Immature natural killer cell (primary cell): ENCODE measurements at regions not wholly inside any gene's neighbourhood (a gene's known extent, or its start where the extent isn't known, plus 50 kb on each side); places are given as distances from the start of the nearest gene placed in this dataset.

Source experiments
- DNase-seq, 3 donors: peaks; one replicate each; pipeline ENCODE4 v3.0.0; 2022; ENCODE audit warnings: mixed read lengths in 1 of 3
- H3K27ac Mint-ChIP-seq, 6 donors: one replicate each; pipeline ENCODE4 v1.8.0; 2020; ENCODE audit warnings: mixed read lengths in 6 of 6, mild to moderate bottlenecking in 5 of 6, inconsistent platforms in 4 of 6, moderate library complexity in 3 of 6
- H3K27me3 Mint-ChIP-seq, 3 donors: one replicate each; pipeline ENCODE4 v1.8.0; 2020 to 2021; ENCODE audit warnings: low read depth in 3 of 3, mild to moderate bottlenecking in 3 of 3, mixed read lengths in 3 of 3, moderate library complexity in 3 of 3, inconsistent platforms in 1 of 3
- H3K36me3 Mint-ChIP-seq, 3 donors: one replicate each; pipeline ENCODE4 v1.8.0; 2020; ENCODE audit warnings: mixed read lengths in 3 of 3, inconsistent platforms in 2 of 3, mild to moderate bottlenecking in 2 of 3
- H3K4me1 Mint-ChIP-seq, 2 donors: one replicate each; pipeline ENCODE4 v1.8.0; 2020; ENCODE audit warnings: inconsistent platforms in 2 of 2, mild to moderate bottlenecking in 2 of 2, mixed read lengths in 2 of 2, moderate library complexity in 1 of 2
- H3K4me3 Mint-ChIP-seq, 5 donors: one replicate each; pipeline ENCODE4 v1.8.0; 2020; ENCODE audit warnings: mild to moderate bottlenecking in 5 of 5, mixed read lengths in 5 of 5, inconsistent platforms in 3 of 5, moderate library complexity in 3 of 5
- H3K9me3 Mint-ChIP-seq, 6 donors: one replicate each; pipeline ENCODE4 v1.8.0; 2020; ENCODE audit warnings: mild to moderate bottlenecking in 6 of 6, mixed read lengths in 6 of 6, inconsistent platforms in 4 of 6, moderate library complexity in 3 of 6

DNA sequence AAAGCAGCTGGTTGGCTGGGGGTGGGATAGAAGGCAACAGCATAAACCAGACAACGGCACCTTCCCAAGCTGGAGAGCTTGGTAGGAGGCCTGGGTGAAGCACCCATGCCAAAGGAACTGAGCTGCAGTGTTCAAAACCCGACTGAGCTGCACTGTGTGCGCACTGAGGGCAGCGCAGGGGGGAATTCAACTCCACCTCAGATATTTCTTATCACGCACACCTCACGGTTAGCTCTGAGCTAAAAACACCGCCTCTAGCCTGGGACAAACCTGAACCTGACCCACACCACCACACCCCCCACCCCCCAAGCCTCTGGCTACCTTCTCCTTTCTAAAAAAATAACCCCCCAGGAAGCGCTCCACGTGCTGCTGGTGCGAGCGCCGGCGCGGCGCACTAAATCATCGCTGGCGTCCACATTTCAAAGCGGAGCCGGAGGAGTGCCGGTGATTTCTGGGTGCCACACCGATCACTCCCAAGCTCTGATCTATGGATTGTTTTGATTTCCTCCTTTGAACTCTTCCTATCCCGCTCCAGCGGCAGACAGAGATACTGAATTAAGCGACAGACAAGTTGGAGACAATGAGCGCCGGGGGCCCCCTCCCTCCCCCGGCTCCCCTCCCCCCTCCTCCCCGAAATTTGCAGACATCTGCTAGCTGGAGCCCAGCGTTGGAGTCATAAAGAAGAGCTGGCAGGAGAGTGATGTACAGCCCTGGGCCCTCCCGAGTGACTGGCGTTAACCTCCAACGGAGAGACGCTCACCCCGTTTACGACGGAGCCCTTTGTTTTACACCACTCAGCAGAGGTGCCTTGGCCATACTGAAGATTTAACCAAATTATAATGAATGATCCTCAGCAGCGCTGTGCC lies 85.0 kb downstream of the NOG start:
- Mint-ChIP-seq H3K36me3 (no peaks in the 10 kb centered on the region), H3K27me3 (peaks cover 23 to 46% (median 35%) of the 10 kb centered on the region in 3 donors), H3K9me3 (no peaks in the 10 kb centered on the region), H3K4me3 (peak overlapping the region in 3 of 5 donors; percentile 38 to 67 (median 52)), H3K4me1 (peaks cover 30 to 32% of the 10 kb centered on the region in 2 donors), H3K27ac (no peak overlapping the region)
- DNase-seq: no peak

DNA sequence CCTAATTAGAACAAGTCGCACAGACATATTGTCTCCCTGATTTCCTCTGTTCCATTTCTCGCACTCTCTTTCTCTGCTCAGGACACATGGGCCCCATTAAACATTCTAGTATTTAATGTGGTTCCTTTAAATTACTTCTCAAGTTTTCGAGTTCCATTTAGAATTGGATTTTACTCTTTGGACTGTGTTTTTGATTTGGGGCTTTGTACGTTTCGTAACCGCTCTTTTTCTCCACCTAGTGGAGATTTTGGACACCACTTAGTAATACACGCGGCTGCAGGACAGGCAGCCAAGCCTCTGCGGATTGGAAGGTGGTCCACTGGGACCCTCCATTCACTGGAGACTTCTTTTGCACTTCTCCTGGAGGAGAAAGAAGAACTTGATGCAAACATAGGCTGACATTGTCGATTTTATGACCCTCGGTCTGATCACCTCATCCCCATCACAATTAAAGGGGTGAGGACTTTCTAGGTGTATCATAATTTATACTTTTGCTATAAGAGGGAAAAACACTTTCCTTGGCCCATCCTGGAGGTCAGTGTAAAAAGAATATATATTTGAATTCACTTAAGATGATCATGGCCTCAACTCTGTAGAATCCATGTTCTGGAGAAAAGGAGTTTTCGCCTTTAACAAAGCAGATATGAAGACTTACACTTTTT lies 85.7 kb downstream of the NOG start:
- Mint-ChIP-seq H3K27ac (no peak overlapping the region), H3K4me1 (peaks cover 31 to 35% of the 10 kb centered on the region in 2 donors)

DNA sequence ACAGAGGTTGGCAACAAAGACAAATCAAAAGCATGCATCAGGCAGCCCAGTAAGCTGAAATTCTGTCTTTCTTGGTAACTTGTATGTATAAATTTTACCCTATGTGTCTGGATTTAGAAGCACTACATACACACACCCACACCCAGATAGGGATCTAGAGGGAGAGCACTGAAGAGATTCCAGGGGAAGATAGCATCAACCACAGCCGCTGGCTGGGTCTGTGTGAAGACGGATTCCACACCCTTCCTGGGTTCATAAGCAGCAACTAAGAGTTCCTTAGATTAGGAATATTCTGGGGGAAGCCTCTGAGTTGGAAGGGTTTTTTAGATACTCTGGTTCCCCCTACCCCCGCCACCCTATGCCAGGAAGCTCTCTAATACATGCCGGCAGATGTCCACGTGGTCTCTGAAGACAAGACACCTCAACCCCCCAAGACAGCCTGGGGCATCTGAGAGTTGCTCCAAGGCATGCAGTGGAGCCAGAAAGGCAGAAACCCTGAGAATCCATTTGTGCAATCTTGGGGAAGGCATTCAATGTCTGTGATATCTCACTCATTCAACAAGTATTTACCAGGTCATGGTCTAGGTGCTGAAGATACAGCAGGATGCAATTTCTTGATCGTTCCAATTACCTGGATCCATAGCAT lies 86.4 kb downstream of the NOG start:
- Mint-ChIP-seq H3K27ac (no peak overlapping the region), H3K4me3 (peak overlapping the region in 1 of 5 donors; percentile 18), H3K36me3 (no peaks in the 10 kb centered on the region), H3K9me3 (no peaks in the 10 kb centered on the region), H3K27me3 (peaks cover 31 to 46% (median 37%) of the 10 kb centered on the region in 3 donors), H3K4me1 (peaks cover 31 to 35% of the 10 kb centered on the region in 2 donors)
- no peak for DNase-seq

More for the DNA sequence above, 85.7 kb downstream of the NOG start:
- DNase-seq: peak; percentile 14 to 21 (median 18)
- Mint-ChIP-seq H3K4me3 (peak overlapping the region in 4 of 5 donors; percentile 38 to 67 (median 48)), H3K9me3 (no peaks in the 10 kb centered on the region), H3K27me3 (peaks cover 29 to 51% (median 41%) of the 10 kb centered on the region in 3 donors), H3K36me3 (no peaks in the 10 kb centered on the region)

DNA sequence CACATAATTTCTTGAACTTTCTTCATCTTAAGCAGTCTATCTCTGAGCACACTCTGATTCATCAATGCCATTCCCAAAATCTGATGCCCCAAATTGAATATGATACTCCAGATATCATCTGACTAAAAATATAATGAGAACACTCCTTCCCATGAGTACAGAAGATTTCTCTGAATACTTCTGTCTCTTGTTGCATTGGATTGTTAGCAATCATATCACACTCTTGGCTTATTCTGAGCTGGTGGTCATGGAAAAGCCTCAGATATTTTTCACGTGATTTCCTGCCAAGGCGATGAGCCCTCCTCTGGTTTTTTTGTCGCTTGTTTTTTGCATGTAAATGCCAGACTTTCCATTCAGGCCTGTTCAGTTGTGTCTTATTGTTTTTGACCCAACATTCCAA lies 87.2 kb downstream of the NOG start:
- H3K27me3 Mint-ChIP-seq: peaks cover 31 to 41% (median 35%) of the 10 kb centered on the region in 3 donors

DNA sequence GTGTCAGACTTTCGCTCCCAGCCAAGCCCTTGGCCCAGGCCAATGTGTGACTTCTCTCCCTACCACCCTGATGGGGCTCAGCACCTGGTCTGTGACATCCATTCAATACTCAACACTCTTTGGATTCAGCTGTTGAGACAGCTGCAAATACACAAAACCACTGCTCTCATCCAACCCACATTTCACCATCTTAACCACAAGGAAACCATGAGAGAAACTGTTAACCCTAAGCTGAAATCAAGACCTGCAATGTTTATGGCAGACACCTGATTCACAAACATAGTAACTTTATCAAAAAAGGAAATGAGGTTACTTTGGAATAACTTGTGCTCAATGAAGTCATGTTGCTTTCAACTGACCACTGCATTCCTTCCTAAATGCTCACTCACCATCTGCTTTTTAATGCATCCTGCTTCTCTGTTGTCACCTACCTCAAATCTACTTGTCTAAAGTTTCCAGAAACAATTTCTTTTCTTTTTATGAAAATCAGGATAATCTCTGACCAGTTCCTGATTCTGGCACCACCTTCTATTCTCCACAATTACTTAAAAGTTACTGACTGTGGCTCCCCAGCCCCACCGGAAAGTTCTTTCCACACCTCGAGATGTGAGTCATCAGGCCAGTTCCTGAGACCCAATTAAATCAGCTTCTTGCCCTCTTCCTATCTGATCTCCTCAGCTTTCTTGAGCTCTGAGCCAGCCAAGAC lies 88.2 kb downstream of the NOG start:
- no peaks in the 10 kb centered on the region for H3K36me3 Mint-ChIP-seq
- peaks cover 20% of the 10 kb centered on the region in 2 donors for H3K4me1 Mint-ChIP-seq
- peaks cover 34 to 36% (median 36%) of the 10 kb centered on the region in 3 donors for H3K27me3 Mint-ChIP-seq
- no peaks in the 10 kb centered on the region for H3K9me3 Mint-ChIP-seq
- H3K4me3 Mint-ChIP-seq: no peak overlapping the region
- peak; percentile 60 to 67 (median 66) for DNase-seq
- H3K27ac Mint-ChIP-seq: no peak overlapping the region

More for the DNA sequence above, 87.2 kb downstream of the NOG start:
- Mint-ChIP-seq H3K4me3 (peak overlapping the region in 1 of 5 donors; percentile 10), H3K36me3 (no peaks in the 10 kb centered on the region), H3K9me3 (no peaks in the 10 kb centered on the region), H3K4me1 (peaks cover 28 to 30% of the 10 kb centered on the region in 2 donors), H3K27ac (peak overlapping the region in 1 of 6 donors; percentile 6)
- peak; percentile 15 to 37 (median 16) for DNase-seq

DNA sequence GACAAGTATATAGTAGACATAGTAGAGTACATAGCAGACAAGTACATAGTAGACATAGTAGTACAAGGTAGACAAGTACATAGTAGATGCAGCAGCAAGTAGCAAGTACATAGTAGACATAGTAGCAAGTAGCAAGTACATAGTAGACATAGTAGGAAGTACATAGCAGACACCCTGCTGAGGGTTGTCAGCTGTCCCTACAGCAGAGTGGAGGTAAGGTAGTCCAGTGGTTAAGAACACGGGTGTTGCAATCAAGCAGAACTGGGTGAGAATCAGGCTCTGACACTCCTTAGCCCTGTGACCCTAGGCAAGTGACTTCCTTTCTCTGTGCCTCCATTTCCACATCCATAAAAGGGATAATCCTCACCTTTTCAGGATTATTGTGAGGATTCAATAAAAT lies 94.7 kb downstream of the NOG start:
- Mint-ChIP-seq H3K9me3 (peaks cover 0 to 4% (median 0%) of the 10 kb centered on the region in 6 donors), H3K4me3 (no peak overlapping the region), H3K4me1 (peaks cover 4 to 6% of the 10 kb centered on the region in 2 donors), H3K36me3 (no peaks in the 10 kb centered on the region), H3K27ac (no peak overlapping the region), H3K27me3 (peaks cover 20 to 42% (median 36%) of the 10 kb centered on the region in 3 donors)
- no peak for DNase-seq

DNA sequence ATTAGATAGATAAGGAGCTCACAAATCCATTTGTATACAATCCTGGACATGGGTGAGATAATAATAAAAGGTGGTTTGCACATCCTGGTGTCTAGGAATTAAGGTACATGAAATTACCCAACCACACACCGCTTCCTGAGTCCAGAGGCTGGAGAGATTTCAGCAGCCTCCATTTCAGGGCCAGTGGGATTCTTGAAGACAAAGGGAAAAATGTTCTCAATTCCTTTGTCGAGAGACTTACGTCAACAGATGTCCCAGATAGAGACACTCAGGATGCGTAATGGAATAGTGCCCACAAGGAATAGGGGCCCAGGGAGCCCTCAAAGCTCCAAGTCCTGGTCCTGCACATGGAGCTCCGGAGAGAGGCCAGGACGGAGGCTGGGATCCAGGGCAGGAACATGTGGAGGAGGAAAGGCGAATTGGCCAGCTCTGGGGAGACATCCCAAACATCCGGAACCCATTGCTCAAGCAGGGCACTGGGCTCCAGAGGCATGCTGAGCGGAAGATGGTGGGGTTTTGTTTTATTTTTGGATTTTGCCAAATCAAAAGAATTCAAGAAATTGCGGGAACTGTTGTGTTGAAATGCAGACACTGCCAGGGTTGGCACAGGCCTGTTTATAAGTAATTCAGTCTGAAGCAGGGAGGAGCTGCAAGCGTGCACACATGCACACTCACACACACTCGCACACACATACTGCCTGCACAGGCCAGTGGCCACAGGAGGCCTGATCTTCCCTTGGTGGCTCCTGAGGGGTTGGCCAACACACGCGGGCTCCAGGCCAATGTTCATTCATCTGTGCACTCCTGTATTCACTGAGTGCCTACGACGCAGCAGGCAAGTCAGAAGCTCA lies 97.2 kb downstream of the NOG start:
- H3K27me3 Mint-ChIP-seq: peaks cover 12 to 48% (median 32%) of the 10 kb centered on the region in 3 donors
- no peak overlapping the region for H3K4me3 Mint-ChIP-seq
- no peak for DNase-seq
- H3K9me3 Mint-ChIP-seq: peaks cover 0 to 4% (median 0%) of the 10 kb centered on the region in 6 donors
- no peak overlapping the region for H3K27ac Mint-ChIP-seq
- H3K4me1 Mint-ChIP-seq: no peaks in the 10 kb centered on the region
- H3K36me3 Mint-ChIP-seq: no peaks in the 10 kb centered on the region

DNA sequence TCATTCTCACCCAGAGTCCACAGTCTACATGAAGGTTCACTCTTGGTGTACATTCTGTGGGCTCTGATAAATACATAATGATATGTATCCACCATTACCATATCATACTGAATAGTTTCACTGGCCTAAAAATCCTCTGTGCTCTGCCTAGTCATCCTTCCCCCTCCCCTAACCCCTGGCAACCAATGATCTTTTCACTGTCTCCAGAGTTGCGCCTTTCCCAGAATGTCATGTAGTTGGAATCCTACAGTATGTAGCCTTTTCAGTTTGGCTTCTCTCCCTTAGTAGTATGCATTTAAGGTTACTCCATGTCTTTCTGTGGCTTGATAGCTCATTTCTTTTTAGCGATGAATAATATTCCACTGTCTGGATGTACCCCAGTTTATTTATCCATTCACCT lies 101.3 kb downstream of the NOG start:
- H3K27ac Mint-ChIP-seq: no peak overlapping the region
- peaks cover 0 to 2% (median 0%) of the 10 kb centered on the region in 6 donors for H3K9me3 Mint-ChIP-seq
- no peak overlapping the region for H3K4me3 Mint-ChIP-seq
- H3K36me3 Mint-ChIP-seq: no peaks in the 10 kb centered on the region
- H3K27me3 Mint-ChIP-seq: peaks cover 9 to 35% (median 20%) of the 10 kb centered on the region in 3 donors
- no peak for DNase-seq
- no peaks in the 10 kb centered on the region for H3K4me1 Mint-ChIP-seq

DNA sequence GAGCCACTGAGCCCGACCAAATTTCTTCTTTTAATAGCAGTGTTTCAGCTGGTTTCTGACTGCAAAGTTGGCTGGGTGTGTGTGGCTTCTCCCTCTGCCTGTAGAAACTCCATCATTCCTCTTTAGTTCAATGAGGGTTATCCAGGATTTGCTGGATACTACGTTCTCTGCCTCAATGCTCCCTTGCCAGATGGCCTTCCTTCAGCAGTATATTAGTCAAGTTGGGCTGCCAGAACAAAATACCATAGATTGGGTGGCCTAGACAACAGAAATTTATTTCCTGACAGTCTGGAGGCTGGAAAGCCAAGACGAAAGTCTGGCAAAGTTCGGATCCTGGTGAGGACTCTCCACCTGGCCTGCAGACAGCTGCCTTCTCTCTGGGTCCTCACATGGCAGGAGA lies 103.7 kb downstream of the NOG start:
- DNase-seq: no peak
- no peak overlapping the region for H3K27ac Mint-ChIP-seq
- no peaks in the 10 kb centered on the region for H3K4me1 Mint-ChIP-seq
- peaks cover 9 to 31% (median 15%) of the 10 kb centered on the region in 3 donors for H3K27me3 Mint-ChIP-seq
- no peaks in the 10 kb centered on the region for H3K9me3 Mint-ChIP-seq
- H3K4me3 Mint-ChIP-seq: no peak overlapping the region
- H3K36me3 Mint-ChIP-seq: no peaks in the 10 kb centered on the region

DNA sequence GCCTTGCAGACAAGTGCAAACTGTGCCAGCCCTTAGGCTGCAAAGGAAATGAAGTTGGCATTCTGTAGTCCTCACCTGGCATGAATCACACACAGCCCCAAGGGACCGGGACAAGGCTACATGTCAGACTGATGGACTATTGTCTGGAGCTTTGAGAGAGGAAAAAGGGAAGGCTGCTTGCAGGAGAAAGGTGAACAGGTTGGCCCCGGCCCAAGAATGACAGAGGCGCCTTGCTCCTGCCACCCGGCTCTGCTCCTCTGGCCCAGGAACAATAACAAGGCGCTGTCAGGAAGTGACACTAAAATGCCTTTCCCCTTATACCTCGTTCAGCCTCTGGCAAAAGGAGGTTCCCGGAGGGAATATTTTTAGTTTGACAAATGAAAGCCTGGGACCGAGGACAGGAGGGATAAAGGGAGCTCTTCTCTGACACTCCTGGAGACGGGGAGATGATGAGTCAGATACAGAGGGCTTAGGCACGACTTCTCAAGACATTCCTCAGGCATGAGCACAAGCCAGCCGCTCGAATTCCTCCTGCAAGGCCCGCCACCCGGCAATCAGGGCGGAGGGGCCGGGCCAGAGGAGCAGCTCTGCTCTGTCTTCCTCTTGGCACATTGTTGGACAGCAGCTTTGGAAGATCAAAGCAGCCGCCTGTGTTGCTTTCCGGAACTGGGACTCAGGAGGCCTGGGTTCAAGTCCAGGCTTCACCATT lies 105.8 kb downstream of the NOG start:
- H3K27ac Mint-ChIP-seq: no peak overlapping the region
- peaks cover 0 to 2% (median 0%) of the 10 kb centered on the region in 6 donors for H3K9me3 Mint-ChIP-seq
- H3K27me3 Mint-ChIP-seq: peaks cover 6 to 32% (median 13%) of the 10 kb centered on the region in 3 donors
- no peak for DNase-seq
- H3K4me1 Mint-ChIP-seq: no peaks in the 10 kb centered on the region
- no peaks in the 10 kb centered on the region for H3K36me3 Mint-ChIP-seq
- no peak overlapping the region for H3K4me3 Mint-ChIP-seq

DNA sequence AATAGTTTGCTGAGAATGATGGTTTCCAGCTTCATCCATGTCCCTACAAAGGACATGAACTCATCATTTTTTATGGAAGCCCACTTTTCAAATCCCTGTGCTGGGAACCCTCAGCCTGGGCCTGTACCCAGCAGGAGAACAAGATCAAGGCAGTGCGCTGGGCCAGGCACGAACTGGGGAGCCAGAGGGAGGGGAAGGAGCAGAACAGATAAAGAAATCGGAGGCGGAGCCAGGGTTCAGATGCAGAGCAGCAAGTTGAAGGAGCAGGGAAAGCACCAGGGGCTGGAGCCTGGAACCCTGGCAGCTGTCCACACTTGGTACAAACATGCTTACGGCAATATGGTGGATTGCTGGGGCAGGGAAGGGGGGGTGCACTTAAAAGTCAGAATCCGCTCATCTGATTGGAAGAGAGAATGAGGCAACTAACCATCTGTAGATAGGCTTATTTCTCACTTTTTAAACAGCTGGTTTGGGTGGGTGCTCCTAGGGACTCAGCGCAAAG lies 107.5 kb downstream of the NOG start:
- H3K36me3 Mint-ChIP-seq: no peaks in the 10 kb centered on the region

More for the DNA sequence above, 107.5 kb downstream of the NOG start:
- Mint-ChIP-seq H3K27ac (no peak overlapping the region), H3K4me1 (no peaks in the 10 kb centered on the region), H3K9me3 (peaks cover 0 to 2% (median 0%) of the 10 kb centered on the region in 6 donors), H3K27me3 (peaks cover 8 to 31% (median 11%) of the 10 kb centered on the region in 3 donors), H3K4me3 (no peak overlapping the region)
- no peak for DNase-seq
